ENCODE measurements at regions not wholly inside any gene's neighbourhood (a gene's known extent, or its start where the extent isn't known, plus 50 kb on each side); places are given as distances from the start of the nearest gene placed in this dataset.
"Not testable (repeated sequence)": the region's sequence is repeated elsewhere in the genome, so short reads cannot be mapped to it uniquely, and the experiment has no call there.

- H3K27ac ChIP-seq (ENCODE audit: control insufficient read depth, insufficient read depth); SMC1A ChIA-PET (ENCODE audit: uncharacterized antibody, unreplicated experiment); H2AFZ ChIP-seq (ENCODE audit: control insufficient read depth, low read depth, low read length); CTCF ChIA-PET; H3K9me3 ChIP-seq (replicated peaks; ENCODE audit: control insufficient read depth, insufficient read depth, low read length); H3K4me3 ChIP-seq; FAIRE-seq; H3K4me1 ChIP-seq (ENCODE audit: control insufficient read depth, insufficient read depth, low read length); H3K9ac ChIP-seq (ENCODE audit: control insufficient read depth, insufficient read depth, low read length); BruUV-seq (replicated peaks); DNase-seq (ENCODE audit: low read depth, low spot score); in situ Hi-C loops (cut with MboI); H3K4me2 ChIP-seq (ENCODE audit: control insufficient read depth, insufficient read depth); H4K20me1 ChIP-seq (ENCODE audit: control insufficient read depth, insufficient read depth); ATAC-seq; H3K36me3 ChIP-seq (ENCODE audit: control insufficient read depth in 2 of 2, insufficient read depth in 2 of 2, low read length in 1 of 2); H3K79me2 ChIP-seq (ENCODE audit: control insufficient read depth, insufficient read depth, low read length); POLR2A ChIA-PET; RAD21 ChIA-PET (ENCODE audit: unreplicated experiment); intact Hi-C loops (cut with micrococcal nuclease; ENCODE audit: unreplicated experiment); H3K27me3 ChIP-seq (replicated peaks in 1 of 2; ENCODE audit: control insufficient read depth in 2 of 2, insufficient read depth in 2 of 2, low read length in 1 of 2): not testable (repeated sequence)
- TF ChIP-seq SPI1 (IDR thresholded peaks at IDR 0.05; ENCODE audit: borderline replicate concordance, insufficient read depth, low read depth, low read length): peak; percentile 49; the same call in 1 of the 2 replicates
- 0% methylated on average over 1 of the region's 1 CpG for WGBS (ENCODE audit: insufficient coverage, insufficient replicate concordance, low lambda C conversion rate, missing lambda C conversion rate)
Observed at GRCh38 chrX:18030656-18031055, 169.6 kb upstream of the RAI2 start.

GRCh38 chrX:18026166-18026565 lies 165.1 kb upstream of the RAI2 start:
- Histone ChIP-seq H3K79me2 (ENCODE audit: control insufficient read depth, insufficient read depth, low read length) (no peaks in the 10 kb centered on the region), H3K36me3 (ENCODE audit: control insufficient read depth in 2 of 2, insufficient read depth in 2 of 2, low read length in 1 of 2) (no peaks in the 10 kb centered on the region), H3K27ac (ENCODE audit: control insufficient read depth, insufficient read depth) (no peak overlapping the region), H4K20me1 (ENCODE audit: control insufficient read depth, insufficient read depth) (no peaks in the 10 kb centered on the region), H2AFZ (ENCODE audit: control insufficient read depth, low read depth, low read length) (no peak overlapping the region), H3K4me2 (ENCODE audit: control insufficient read depth, insufficient read depth) (no peak overlapping the region), H3K9ac (ENCODE audit: control insufficient read depth, insufficient read depth, low read length) (no peak overlapping the region), H3K27me3 (replicated peaks in 1 of 2; ENCODE audit: control insufficient read depth in 2 of 2, insufficient read depth in 2 of 2, low read length in 1 of 2) (no peaks in the 10 kb centered on the region; a peak in 1 of 4 replicates), H3K9me3 (replicated peaks; ENCODE audit: control insufficient read depth, insufficient read depth, low read length) (no peaks in the 10 kb centered on the region), H3K4me3 (no peak overlapping the region), H3K4me1 (ENCODE audit: control insufficient read depth, insufficient read depth, low read length) (no peaks in the 10 kb centered on the region)
- no peak for ATAC-seq
- WGBS (ENCODE audit: insufficient coverage, insufficient replicate concordance, low lambda C conversion rate, missing lambda C conversion rate): 18% methylated on average over 8 of the region's 8 CpGs
- in situ Hi-C loops (cut with MboI): no loop called here
- CTCF ChIA-PET: interaction anchor here (0.9 kb wide), 1 partner anchor 9 kb away, joined by 3 read pairs; no protein-coding TSS in a partner anchor
- no TSS peak for BruUV-seq (replicated peaks)
- SMC1A ChIA-PET (ENCODE audit: uncharacterized antibody, unreplicated experiment): no interaction called here
- FAIRE-seq: no peak
- no peak for DNase-seq (ENCODE audit: low read depth, low spot score)
- intact Hi-C loops (cut with micrococcal nuclease; ENCODE audit: unreplicated experiment): no loop called here
- no peak for TF ChIP-seq SUZ12 (IDR thresholded peaks at IDR 0.05; ENCODE audit: unreplicated experiment)
- no peak for TF ChIP-seq SMARCA5 (IDR thresholded peaks at IDR 0.05)
- TF ChIP-seq BMI1 (IDR thresholded peaks at IDR 0.05; ENCODE audit: borderline replicate concordance): no peak
- TF ChIP-seq SKIL (IDR thresholded peaks at IDR 0.05; ENCODE audit: low read depth, poor library complexity, severe bottlenecking): no peak
- RAD21 ChIA-PET (ENCODE audit: unreplicated experiment): no interaction called here
- POLR2A ChIA-PET: no interaction called here
